Left lung (tissue), 4 donors: ENCODE measurements at regions not wholly inside any gene's neighbourhood (a gene's known extent, or its start where the extent isn't known, plus 50 kb on each side); places are given as distances from the start of the nearest gene placed in this dataset.

Experiments used
- ATAC-seq: fragments of 200-7000 bp; cut with Tn5 transposase; one replicate; pipeline ENCODE4 v1.9.1; 2020; ENCODE audit warnings: moderate library complexity
- DNase-seq, 4 donors: peaks; one replicate each; pipeline ENCODE4 v3.0.0-alpha.2; 2013 to 2020
- H3K27ac ChIP-seq, 2 donors: fragments of 200-600 bp; sonication (generic) in 1 of 2; one replicate each; pipeline versions ENCODE4 v1.5.0 to v1.8.0; 2020 to 2021
- H3K27me3 ChIP-seq, 2 donors: fragments of 200-600 bp; sonication (generic) in 1 of 2; one replicate each; pipeline versions ENCODE4 v1.5.0 to v1.8.0; 2020 to 2021
- H3K36me3 ChIP-seq, 2 donors: fragments of 200-600 bp; sonication (generic) in 1 of 2; one replicate each; pipeline versions ENCODE4 v1.5.0 to v1.8.0; 2020 to 2021
- H3K4me1 ChIP-seq, 2 donors: fragments of 200-600 bp; one replicate each; pipeline ENCODE4 v1.8.0; 2021
- H3K4me3 ChIP-seq, 2 donors: fragments of 200-600 bp; sonication (generic) in 1 of 2; one replicate each; pipeline versions ENCODE4 v1.5.0 to v1.8.0; 2020 to 2021; ENCODE audit warnings: mild to moderate bottlenecking in 1 of 2
- H3K9me3 ChIP-seq, 2 donors: fragments of 200-600 bp; sonication (generic) in 1 of 2; one replicate each; pipeline versions ENCODE4 v1.5.0 to v1.8.0; 2020 to 2021
- CTCF ChIP-seq, 2 donors: fragments of 200-600 bp; sonication (generic) in 1 of 2; IDR thresholded peaks; one replicate each; pipeline versions ENCODE4 v1.5.0 to v1.8.0; 2021; ENCODE audit warnings: antibody characterized with exemption in 2 of 2
- intact Hi-C, 2 donors: fragments of 100-400 bp; cut with DNase I; formaldehyde crosslinking; loops; one replicate each; pipeline versions ENCODE4 v1.11.2 to v1.14.2; 2022
- donor health status: DM: no; HTN: yes; CAD: no.
- donor health status: DM: no; HTN: no; CAD: no.

- Histone ChIP-seq H3K27ac (no peak overlapping the region), H3K9me3 (peaks cover 0 to 2% of the 10 kb centered on the region in 2 donors), H3K4me1 (no peaks in the 10 kb centered on the region), H3K4me3 (no peak overlapping the region), H3K27me3 (peaks cover 0 to 12% of the 10 kb centered on the region in 2 donors), H3K36me3 (no peaks in the 10 kb centered on the region)
- no peak for DNase-seq
- no peak for TF ChIP-seq CTCF (IDR thresholded peaks at IDR 0.05)
- ATAC-seq = no peak
- intact Hi-C loops = no loop called here
Measured at GRCh38 chr21:35625576-35625975, 434.8 kb downstream of the SETD4 start.

GRCh38 chr21:35624901-35625300 lies 435.4 kb downstream of the SETD4 start:
- TF ChIP-seq CTCF (IDR thresholded peaks at IDR 0.05) = no peak
- H3K27me3 ChIP-seq = peaks cover 0 to 12% of the 10 kb centered on the region in 2 donors
- no peak overlapping the region for H3K27ac ChIP-seq
- H3K36me3 ChIP-seq = no peaks in the 10 kb centered on the region
- intact Hi-C loops = no loop called here
- no peak for ATAC-seq
- no peaks in the 10 kb centered on the region for H3K4me1 ChIP-seq
- DNase-seq = no peak
- H3K9me3 ChIP-seq = peaks cover 0 to 2% of the 10 kb centered on the region in 2 donors
- no peak overlapping the region for H3K4me3 ChIP-seq

GRCh38 chr21:35622612-35623011 lies 437.7 kb downstream of the SETD4 start:
- ATAC-seq (no peak), DNase-seq (no peak)
- no peak overlapping the region for H3K27ac ChIP-seq
- H3K36me3 ChIP-seq = no peaks in the 10 kb centered on the region
- intact Hi-C loops = no loop called here
- H3K4me3 ChIP-seq = no peak overlapping the region
- no peaks in the 10 kb centered on the region for H3K27me3 ChIP-seq
- peaks cover 0 to 2% of the 10 kb centered on the region in 2 donors for H3K9me3 ChIP-seq
- TF ChIP-seq CTCF (IDR thresholded peaks at IDR 0.05) = no peak
- H3K4me1 ChIP-seq = no peaks in the 10 kb centered on the region

- no peak for DNase-seq
- no peaks in the 10 kb centered on the region for H3K27me3 ChIP-seq
- TF ChIP-seq CTCF (IDR thresholded peaks at IDR 0.05) = no peak
- no peak overlapping the region for H3K27ac ChIP-seq
- peaks cover 0 to 2% of the 10 kb centered on the region in 2 donors for H3K9me3 ChIP-seq
- H3K4me3 ChIP-seq = no peak overlapping the region
- ATAC-seq = no peak
- H3K4me1 ChIP-seq = peaks cover 0 to 11% of the 10 kb centered on the region in 2 donors
- intact Hi-C loops = no loop called here
- no peaks in the 10 kb centered on the region for H3K36me3 ChIP-seq
Measured at GRCh38 chr21:35619184-35619583, 441.1 kb downstream of the SETD4 start.

GRCh38 chr21:35617491-35617890 lies 442.8 kb downstream of the SETD4 start:
- H3K36me3 ChIP-seq = no peaks in the 10 kb centered on the region
- no peak overlapping the region for H3K4me3 ChIP-seq
- peaks cover 0 to 11% of the 10 kb centered on the region in 2 donors for H3K4me1 ChIP-seq
- no peak for ATAC-seq
- DNase-seq = no peak
- intact Hi-C loops = no loop called here
- H3K27me3 ChIP-seq = peaks cover 0 to under 1% of the 10 kb centered on the region in 2 donors
- H3K9me3 ChIP-seq = peaks cover 0 to 2% of the 10 kb centered on the region in 2 donors
- no peak overlapping the region for H3K27ac ChIP-seq
- no peak for TF ChIP-seq CTCF (IDR thresholded peaks at IDR 0.05)
